IPS-18c (cell line): ENCODE measurements at regions not wholly inside any gene's neighbourhood (a gene's known extent, or its start where the extent isn't known, plus 50 kb on each side); places are given as distances from the start of the nearest gene placed in this dataset.
"Not testable (repeated sequence)": the region's sequence is repeated elsewhere in the genome, so short reads cannot be mapped to it uniquely, and the experiment has no call there.

ENCODE experiments used
- H3K4me3 ChIP-seq: 2 replicates; pipeline ENCODE4 v1.7.0; 2013; ENCODE audit warnings: low read depth, mild to moderate bottlenecking, low read length, moderate library complexity; ENCODE audit not compliant: insufficient read depth
- H3K9me3 ChIP-seq: one replicate; pipeline ENCODE4 v1.6.1; 2013; ENCODE audit warnings: mild to moderate bottlenecking, low read length, moderate library complexity; ENCODE audit not compliant: control insufficient read depth, insufficient read depth

DNA sequence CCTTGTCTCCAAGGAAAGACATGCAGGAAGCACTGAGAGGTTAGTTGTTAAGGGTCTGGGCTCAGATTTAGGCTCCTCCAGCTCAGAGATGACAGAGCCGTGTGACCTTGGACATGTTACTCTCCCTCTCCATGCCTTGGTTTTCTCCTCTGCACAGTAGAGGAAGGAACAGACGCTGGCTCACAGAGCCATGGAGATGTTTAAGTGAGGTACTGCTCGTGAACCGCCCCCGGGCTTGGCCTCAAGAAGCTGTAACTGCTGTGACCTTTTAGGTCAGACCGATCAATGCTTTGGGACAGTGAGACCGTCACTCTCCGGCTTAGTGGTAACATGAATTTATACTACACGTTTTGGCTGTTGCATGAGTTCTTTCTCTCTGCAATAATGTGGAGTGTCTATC is 197.4 kb downstream of the C16orf95 start:
- Histone ChIP-seq H3K9me3 (no peaks in the 10 kb centered on the region), H3K4me3 (no peak overlapping the region)

DNA sequence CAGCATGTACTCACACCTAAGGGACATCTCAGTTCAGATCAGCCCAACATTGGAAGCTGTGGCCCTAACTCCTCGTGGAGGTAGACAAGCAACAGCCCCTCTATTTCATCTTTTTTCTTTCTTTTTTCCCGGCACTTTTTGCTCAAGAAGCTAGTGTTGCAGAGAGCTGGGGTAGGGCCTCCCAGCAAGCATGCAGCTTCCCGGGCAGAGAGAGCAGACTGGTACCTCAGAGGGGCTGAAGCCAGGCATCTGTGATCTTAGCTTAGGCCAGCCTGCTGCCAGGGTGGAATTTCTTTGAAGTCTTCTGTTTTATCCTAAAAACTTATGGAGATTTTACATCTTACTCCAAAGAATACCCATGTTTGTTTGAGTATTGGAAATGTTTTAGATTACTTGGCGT is 195.4 kb downstream of the C16orf95 start:
- Histone ChIP-seq H3K4me3 (no peak overlapping the region), H3K9me3 (no peaks in the 10 kb centered on the region)

DNA sequence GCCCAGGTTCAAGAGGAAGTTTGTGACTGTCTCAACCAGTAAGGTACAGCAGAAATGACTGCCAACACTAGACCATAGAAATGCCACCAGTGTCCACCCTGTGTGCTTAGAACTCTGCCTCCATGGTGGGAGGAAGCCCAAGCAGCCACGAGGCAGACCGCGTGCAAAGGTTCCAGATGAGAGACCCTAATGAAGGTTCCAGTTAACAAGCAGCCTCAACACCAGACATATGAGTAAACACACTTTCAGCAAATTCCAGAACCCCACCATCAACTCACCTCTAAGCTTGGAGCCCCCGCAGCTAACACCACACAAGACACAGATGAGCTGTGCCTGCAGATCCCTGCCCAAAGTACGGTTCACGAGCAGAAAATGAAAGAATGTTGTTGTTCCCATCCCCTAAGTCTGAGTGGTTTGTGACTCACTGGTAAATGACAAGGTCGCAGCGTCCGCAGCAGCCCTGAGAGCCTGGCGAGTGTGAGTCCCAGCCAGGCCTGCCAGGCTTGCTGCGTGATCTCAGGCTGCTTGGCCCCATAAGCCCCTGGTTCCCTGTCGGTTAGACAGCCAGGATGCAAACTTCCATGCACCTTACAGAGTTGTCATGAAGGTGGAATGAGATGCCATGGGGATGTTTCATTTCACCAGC is 193.7 kb downstream of the C16orf95 start:
- Histone ChIP-seq H3K4me3 (no peak overlapping the region), H3K9me3 (no peaks in the 10 kb centered on the region)

DNA sequence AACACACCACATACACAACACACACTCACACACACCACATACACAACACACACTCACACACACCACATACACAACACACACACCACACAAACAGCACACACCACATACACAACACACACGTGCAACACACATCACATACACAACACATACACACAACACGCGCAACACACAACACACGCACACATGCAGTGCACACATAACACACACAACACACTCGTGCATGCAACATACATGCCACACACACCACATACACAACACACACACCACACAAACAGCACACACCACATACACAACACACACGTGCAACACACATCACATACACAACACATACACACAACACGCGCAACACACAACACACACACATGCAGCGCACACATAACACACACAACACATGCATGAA is 192.8 kb downstream of the C16orf95 start:
- H3K9me3 ChIP-seq, H3K4me3 ChIP-seq: not testable (repeated sequence)

DNA sequence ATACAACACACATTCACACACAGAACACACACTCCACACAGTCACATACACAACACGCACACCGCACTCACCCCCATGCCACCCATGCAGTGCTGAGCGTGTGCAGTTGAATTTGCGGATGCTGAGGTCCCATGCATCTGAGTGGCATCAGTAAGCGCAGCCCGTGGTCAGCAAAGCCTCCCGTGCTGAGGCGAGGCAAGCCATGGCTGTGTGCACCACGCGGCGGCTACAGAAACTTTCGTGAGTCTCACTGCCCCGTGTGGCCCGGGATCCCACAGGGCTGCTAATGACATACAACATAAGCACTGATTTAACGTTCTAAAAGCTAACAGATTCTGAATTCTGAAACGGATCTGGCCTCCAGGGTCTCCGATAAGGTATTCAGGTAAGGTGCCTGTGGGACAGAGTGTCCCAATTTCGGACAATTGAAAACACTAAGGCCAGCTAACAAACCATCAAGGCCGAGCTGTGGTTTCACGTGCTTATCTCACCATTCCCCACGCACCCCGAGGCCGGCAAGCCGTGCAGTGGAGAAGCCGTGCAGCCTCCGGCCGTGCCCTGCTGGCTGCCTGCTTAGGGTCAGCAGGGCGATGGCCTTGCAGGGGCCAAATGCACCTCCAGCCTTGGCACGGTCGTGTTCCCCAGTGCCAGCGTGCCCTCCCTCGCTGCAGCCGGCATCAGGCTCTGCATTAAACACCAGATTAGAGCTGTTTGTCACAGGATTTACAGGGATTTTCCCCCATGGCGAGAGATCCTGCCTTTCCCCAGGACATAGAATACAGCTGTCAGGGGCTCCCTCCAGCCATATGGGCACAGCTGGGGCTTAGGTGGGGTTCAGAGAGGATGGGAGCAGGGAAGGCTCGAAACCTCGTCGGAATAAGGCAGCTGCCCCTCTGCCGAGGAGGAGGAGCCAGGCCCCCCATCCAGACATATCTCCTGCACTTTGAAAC is 191.7 kb downstream of the C16orf95 start:
- no peak overlapping the region for H3K4me3 ChIP-seq
- H3K9me3 ChIP-seq, result no peaks in the 10 kb centered on the region

DNA sequence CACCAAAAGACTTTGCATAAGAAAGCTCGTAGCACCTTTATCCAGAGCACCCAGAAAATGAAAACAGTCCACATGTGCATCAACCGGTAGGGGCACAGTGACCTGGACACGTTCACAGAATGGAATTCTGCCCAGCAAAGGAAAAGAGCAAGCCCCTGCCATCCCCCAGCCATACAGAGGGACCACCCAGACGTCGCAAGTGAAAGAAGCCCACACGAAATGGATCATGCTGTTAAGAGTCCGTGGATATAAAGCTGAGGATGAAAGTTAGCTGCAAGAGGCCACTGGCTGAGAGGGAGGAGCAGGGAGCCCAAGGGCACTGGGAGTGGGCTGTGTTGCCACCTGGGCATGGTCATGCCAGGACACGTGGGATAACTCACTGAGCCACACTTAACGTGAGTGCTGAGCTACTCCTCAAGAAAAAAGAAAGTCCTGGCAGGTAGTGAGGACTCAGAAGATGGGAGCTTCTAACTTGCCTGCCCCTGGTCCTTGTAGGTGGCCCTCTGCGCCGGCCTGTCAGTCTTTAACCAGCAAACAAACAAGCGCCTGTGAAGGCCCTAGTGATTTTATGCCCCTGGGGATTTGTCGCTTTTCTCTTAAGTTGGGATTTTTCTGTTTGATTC is 190.7 kb downstream of the C16orf95 start:
- Histone ChIP-seq H3K9me3 (no peaks in the 10 kb centered on the region), H3K4me3 (no peak overlapping the region)

DNA sequence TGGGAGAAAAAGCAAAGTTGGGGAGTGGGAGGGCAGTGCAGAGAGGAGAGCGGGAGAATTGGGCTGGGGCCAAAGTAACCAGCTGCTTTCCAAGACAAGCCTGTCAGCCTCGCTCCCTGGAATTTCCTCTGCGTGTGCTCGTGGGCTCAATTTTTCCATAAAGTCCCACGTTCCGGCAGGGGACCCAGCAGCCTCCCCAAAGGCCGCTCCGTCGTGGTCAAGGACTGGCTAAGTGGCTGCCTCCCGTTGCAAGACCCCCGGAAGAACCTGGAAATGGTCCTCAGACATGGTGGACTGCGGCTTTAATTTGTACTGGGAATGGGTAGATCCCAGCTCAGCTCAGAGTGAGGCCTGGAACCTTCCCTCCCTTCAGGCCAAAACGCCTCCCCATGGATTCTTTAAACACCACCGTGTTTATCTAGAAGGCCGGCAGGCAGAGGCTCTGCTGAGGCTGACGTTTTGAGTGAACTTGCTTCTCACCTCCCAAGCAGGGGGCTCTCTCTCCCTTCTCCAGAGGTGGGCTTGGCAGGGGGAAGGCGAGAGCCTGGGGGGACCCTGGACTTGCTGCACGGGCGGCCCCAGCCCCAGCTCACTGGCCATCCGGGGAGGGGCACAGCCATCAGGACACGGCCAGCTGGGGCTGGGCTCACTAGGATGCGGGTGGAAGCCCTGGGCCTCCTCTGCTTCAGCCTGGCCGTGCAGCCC is 190.0 kb downstream of the C16orf95 start:
- Histone ChIP-seq H3K9me3 (no peaks in the 10 kb centered on the region), H3K4me3 (no peak overlapping the region)

DNA sequence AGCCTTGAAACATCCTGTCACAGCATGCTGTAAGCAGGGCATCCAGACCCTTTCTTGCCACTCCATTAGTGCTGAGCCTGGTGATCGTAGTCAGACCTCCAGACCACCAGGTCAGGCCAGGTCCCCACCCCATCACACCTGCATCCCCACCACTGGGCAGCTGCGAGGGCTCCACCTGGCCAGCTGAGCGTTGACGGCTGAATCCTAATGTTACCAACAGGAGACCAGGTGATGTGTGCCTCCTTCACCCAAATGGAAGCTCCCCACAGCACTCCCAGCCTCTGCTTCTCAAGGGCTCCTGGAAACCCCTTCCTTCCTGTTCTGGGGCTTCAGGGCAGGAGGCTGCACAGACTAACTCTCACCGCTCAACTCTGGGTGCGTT is 189.4 kb downstream of the C16orf95 start:
- H3K9me3 ChIP-seq, result no peaks in the 10 kb centered on the region

DNA sequence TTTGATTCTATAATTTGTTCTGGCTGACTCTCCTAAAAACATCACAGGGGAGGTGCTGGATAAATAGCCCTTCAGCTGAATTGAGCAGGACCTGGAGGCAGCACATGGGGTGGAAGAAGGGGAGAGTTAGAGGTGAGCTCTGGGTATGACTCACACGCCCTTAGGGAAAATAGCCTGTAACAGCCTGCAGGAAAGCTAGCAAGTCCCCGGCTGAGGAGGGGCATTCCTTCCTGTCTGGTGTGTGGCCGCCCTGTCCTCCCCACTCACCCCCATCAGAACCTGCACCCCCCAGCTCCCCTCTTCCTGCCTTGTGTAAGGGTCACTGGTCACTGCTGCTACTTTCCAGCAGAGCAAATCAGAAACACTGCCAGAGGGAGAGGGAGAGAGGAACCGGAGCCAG is 187.4 kb downstream of the C16orf95 start:
- Histone ChIP-seq H3K4me3 (no peak overlapping the region), H3K9me3 (no peaks in the 10 kb centered on the region)

More for the DNA sequence above, 189.4 kb downstream of the C16orf95 start:
- H3K4me3 ChIP-seq, result no peak overlapping the region; the same call in 1 of the 2 replicates

DNA sequence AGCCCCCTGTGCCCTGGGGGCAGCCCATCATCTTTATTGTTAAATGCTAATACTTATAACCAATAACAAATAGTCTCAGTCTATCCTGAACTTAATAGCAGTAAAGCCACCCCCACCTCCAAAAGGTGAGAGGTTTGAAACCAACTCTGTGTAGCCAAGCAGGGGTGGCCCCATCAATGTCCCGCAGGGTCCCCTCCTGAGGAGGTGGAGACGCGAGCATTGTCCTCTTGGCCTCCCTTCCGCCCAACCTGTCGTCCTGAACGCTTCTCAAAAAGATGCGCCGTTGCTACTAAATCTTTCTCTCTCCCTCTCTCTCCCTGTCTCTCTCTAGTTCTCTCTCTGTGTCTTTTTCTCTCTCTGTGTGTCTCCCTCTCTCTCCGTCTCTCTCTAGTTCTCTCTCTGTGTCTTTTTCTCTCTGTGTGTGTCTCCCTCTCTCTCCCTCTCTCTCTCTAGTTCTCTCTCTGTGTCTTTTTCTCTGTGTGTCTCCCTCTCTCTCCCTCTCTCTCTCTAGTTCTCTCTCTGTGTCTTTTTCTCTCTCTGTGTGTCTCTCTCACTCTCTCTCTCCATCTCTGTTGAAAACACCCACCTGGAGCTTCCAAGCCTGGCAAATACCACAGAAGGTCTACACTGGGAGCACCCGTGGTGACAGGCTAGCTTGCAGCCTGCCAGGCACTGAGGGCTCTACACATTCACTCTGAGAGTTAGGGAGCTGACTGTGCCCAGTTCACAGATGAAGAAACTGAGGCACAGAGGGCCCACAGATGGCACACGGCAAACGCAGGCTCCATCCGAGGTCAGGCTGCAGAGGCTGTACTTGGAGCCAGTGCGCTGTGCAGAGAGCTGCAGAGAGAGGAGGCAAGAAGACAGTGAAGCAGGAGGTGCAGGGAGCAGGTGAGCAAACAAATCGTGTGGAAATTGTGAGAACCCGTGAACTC is 185.9 kb downstream of the C16orf95 start:
- Histone ChIP-seq H3K4me3 (no peak overlapping the region), H3K9me3 (no peaks in the 10 kb centered on the region)

DNA sequence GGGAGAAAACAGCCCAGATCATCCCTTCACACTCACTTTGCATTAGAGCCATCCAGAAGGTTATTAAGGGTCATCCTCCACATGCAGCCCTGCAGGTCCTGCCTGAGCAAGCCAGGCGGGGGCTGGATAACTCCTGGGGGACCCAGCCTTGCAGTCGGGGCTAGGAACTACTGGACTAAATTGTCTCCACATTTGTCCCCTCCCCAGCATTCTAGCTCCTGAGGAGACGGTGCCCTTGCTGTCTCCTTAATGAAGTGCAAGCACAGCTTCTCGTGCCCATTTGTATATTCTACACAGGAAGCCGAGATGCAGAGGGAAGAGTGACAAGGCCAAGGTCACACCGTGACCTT is 185.2 kb downstream of the C16orf95 start:
- Histone ChIP-seq H3K4me3 (no peak overlapping the region), H3K9me3 (no peaks in the 10 kb centered on the region)

DNA sequence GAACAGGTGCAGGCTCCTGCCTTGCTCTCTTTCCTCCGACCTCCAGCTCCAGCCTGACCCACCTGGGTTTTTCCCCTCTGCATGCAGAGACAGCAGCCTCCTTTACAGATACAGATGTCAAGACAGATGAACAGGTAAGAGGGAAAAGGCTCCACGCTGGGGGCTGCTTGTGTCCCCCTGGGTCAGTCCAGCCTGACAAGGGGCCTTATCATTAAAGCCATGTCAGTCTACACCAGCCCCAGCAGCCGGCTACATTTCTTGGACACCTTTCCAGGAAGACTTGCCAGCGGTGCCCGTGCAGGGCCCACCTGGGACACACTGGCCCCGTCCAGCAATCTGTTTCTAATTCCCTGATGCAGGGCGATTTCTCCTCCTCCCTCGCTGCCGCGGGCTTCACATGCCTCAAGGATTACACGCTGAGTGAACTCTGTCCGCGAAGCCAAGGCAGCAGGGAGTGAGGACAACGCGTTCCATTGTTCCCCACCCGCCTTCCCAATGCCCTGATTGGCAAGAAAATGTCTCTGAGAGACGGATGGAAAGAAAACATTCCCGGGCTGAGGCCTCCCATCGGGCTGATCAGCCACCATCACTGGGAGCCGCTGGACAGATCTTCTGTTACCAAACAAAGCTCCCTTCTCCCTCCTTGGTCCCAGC is 184.7 kb downstream of the C16orf95 start:
- Histone ChIP-seq H3K9me3 (no peaks in the 10 kb centered on the region), H3K4me3 (no peak overlapping the region)

DNA sequence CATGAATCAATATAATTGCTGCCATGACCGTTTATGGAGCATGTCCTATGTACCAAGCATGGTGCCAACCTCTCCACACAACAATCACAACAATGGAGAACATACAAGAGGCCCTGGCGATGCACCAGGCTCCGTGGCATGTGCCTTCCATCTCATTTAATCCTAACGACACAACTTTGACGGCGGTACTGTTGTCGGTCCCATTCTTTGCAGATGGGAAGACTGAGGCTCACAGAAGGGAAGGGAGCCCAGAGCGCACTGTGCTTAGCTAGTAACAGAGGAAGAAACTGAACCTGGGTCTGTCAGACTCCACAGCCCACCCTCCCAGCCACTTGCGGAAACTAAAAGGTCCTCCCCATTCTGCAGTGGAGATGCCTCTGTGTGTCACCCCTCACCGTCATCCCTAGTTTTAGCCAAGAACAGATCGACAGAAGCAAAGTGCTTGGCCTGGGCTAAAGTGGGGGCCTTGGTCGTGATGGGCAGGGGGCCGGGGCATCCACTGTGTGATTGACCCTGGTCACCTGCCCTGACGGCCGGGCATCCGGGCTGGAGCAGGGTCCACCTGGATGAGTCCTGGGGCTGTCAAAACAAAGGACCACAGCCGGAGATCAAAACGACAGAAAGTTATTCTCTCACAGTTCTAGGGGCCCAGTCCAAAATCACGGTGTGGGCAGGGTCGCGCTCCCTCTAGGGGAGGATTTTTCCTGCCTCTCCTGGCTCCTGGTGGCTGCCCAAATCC is 183.9 kb downstream of the C16orf95 start:
- Histone ChIP-seq H3K4me3 (no peak overlapping the region), H3K9me3 (no peaks in the 10 kb centered on the region)

DNA sequence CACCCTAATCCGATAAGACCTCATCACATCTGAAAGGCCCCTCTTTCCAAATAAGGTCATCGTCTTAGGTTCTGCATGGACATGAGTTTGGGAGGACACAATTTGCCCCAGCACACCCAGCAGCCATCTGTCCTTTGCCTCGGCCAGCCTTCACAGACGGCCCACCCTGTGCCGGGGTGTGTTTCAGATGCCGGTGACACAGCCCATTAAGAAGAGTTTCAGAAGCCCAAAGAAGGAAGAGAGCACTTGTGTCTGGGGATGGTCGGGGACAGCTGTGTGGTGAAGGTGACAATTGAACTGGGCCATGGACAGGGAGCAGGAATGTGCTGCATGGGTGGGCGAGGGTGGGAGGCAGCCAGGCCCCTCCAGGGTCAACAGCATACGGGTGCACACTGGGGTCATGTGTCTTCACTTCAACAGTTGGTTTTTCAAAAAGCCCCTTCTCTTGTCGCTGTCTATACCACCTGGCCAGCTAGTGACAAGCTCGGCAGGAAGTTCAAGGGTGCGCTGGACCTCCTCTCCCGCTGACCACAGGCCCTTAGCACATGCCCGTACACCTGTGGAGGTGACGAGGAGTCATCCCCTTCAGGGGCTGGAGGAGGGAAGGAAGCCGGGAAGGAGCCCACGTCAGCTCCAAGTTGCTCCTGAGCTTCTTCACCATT is 183.1 kb downstream of the C16orf95 start:
- no peaks in the 10 kb centered on the region for H3K9me3 ChIP-seq
- H3K4me3 ChIP-seq, result no peak overlapping the region; the same call in 1 of the 2 replicates

DNA sequence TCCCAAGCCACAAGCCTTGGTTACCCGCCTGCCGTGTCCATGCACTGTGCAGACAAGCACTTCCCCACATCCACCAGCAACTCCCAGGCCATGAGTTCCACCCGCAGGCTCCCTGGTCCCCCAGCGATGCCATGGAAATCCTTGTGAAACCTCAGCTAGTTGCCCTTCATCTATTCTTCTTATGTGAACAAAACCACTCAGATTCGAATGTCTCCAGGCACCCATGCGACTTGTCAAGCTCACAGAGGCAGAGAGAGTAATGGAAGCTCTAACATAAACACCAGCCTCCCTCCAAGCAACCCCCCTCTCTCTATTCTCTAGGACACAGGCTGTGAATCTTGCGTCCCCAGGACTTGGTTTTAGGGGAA is 182.6 kb downstream of the C16orf95 start:
- H3K9me3 ChIP-seq, result no peaks in the 10 kb centered on the region
- H3K4me3 ChIP-seq, result no peak overlapping the region; the same call in 1 of the 2 replicates
